ENCODE measurements at regions not wholly inside any gene's neighbourhood (a gene's known extent, or its start where the extent isn't known, plus 50 kb on each side); places are given as distances from the start of the nearest gene placed in this dataset.
"Not testable (repeated sequence)": the region's sequence is repeated elsewhere in the genome, so short reads cannot be mapped to it uniquely, and the experiment has no call there.

GRCh38 chr3:168975576-168975975 is 687.9 kb downstream of the MECOM start:
- no peak for DNase-seq

GRCh38 chr3:168974617-168975403 is 688.7 kb downstream of the MECOM start:
- no peak for DNase-seq

- no peak for DNase-seq
Observed at GRCh38 chr3:168973897-168974296, 689.6 kb downstream of the MECOM start.

- no peak for DNase-seq
Observed at GRCh38 chr3:168973206-168973605, 690.3 kb downstream of the MECOM start.

GRCh38 chr3:168968609-168969008 is 694.9 kb downstream of the MECOM start:
- no peak for DNase-seq

- DNase-seq: no peak
Observed at GRCh38 chr3:168964736-168965135, 698.8 kb downstream of the MECOM start.

GRCh38 chr3:168961271-168961670 is 702.2 kb downstream of the MECOM start:
- no peak for DNase-seq

- DNase-seq: no peak
Observed at GRCh38 chr3:168959731-168960130, 703.8 kb downstream of the MECOM start.

GRCh38 chr3:168958466-168958865 is 705.0 kb downstream of the MECOM start:
- DNase-seq: no peak

GRCh38 chr3:168956076-168956475 is 707.4 kb downstream of the MECOM start:
- peak; percentile 14 for DNase-seq

GRCh38 chr3:168952551-168952950 is 711.0 kb downstream of the MECOM start:
- DNase-seq: peak; percentile 21

- no peak for DNase-seq
Observed at GRCh38 chr3:168951884-168952283, 711.6 kb downstream of the MECOM start.

GRCh38 chr3:168951368-168951767 is 712.1 kb downstream of the MECOM start:
- DNase-seq: no peak

GRCh38 chr3:168950622-168951021 is 712.9 kb downstream of the MECOM start:
- DNase-seq: no peak

GRCh38 chr3:168939651-168940238 is 723.8 kb downstream of the MECOM start:
- no peak for DNase-seq

- DNase-seq: peak; percentile 36
Observed at GRCh38 chr3:168933614-168934013, 729.9 kb downstream of the MECOM start.

- DNase-seq: not testable (repeated sequence)
Observed at GRCh38 chr3:168929997-168930396, 733.5 kb downstream of the MECOM start.

- no peak for DNase-seq
Observed at GRCh38 chr3:168926426-168926825, 737.1 kb downstream of the MECOM start.

GRCh38 chr3:168925568-168925967 is 737.9 kb downstream of the MECOM start:
- no peak for DNase-seq

GRCh38 chr3:168914662-168915061 is 748.9 kb downstream of the MECOM start:
- DNase-seq: peak; percentile 1

- DNase-seq: no peak
Observed at GRCh38 chr3:168909260-168909659, 754.3 kb downstream of the MECOM start.

GRCh38 chr3:168895419-168895818 is 768.1 kb downstream of the MECOM start:
- no peak for DNase-seq

GRCh38 chr3:168894214-168894613 is 769.3 kb downstream of the MECOM start:
- DNase-seq: no peak

GRCh38 chr3:168889666-168890065 is 773.8 kb downstream of the MECOM start:
- no peak for DNase-seq
